Fibroblast of mammary gland (primary cell): ENCODE measurements at regions not wholly inside any gene's neighbourhood (a gene's known extent, or its start where the extent isn't known, plus 50 kb on each side); places are given as distances from the start of the nearest gene placed in this dataset.

Experiments
- DNase-seq: peaks from one replicate; pipeline ENCODE4 v3.0.0-alpha.2; 2010; ENCODE audit warnings: low read depth
- H3K4me3 ChIP-seq: 2 replicates; pipeline ENCODE4 v1.5.1; 2011; ENCODE audit warnings: low read depth, mild to moderate bottlenecking, low read length, moderate library complexity; ENCODE audit not compliant: control insufficient read depth
- TF ChIP-seq, protein P1 (sequence below): conservative IDR thresholded peaks from 2 replicates; pipeline ENCODE4 v1.5.1; 2011; ENCODE audit warnings: low read depth, low read length, inconsistent platforms; ENCODE audit not compliant: control insufficient read depth, insufficient read depth

DNA sequence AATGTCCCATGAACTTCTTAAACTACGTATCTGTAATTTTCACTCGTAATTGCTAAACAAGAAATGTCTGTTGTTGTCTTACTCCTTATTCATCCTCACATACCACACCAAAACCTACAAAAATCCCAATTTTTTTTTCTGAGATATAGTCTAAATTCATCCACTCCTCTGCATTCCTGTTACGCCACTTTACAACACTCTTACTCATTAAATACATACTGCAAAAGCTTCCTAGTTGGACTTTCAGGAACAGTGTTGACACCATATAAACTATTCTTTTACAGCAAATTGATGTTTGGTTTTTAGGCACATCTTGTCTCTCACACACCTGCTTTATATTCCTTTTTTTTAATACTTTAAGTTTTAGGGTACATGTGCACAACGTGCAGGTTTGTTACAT lies 934.9 kb upstream of the CADM2 start:
- TF ChIP-seq, protein P1, sequence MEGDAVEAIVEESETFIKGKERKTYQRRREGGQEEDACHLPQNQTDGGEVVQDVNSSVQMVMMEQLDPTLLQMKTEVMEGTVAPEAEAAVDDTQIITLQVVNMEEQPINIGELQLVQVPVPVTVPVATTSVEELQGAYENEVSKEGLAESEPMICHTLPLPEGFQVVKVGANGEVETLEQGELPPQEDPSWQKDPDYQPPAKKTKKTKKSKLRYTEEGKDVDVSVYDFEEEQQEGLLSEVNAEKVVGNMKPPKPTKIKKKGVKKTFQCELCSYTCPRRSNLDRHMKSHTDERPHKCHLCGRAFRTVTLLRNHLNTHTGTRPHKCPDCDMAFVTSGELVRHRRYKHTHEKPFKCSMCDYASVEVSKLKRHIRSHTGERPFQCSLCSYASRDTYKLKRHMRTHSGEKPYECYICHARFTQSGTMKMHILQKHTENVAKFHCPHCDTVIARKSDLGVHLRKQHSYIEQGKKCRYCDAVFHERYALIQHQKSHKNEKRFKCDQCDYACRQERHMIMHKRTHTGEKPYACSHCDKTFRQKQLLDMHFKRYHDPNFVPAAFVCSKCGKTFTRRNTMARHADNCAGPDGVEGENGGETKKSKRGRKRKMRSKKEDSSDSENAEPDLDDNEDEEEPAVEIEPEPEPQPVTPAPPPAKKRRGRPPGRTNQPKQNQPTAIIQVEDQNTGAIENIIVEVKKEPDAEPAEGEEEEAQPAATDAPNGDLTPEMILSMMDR = no peak
- no peak overlapping the region for H3K4me3 ChIP-seq
- DNase-seq = no peak

DNA sequence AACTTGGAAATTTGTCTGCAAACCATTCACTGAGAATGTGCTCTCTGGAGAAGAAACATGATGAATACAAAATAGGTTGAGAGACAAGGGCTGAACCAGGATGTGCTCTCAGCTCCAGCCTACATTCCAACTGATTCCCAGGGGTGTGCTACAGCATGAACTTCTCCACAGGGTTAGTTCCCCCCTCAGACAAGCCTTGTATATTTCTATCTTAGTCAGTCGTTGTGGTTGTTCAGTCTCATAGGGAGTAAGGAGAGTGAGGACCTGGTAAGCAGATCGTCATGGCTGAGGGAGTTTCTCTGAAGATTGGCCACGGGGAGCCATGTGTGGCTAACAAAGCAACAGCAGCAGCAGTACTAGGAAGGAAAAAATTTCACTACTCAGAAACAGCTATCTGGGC lies 919.7 kb upstream of the CADM2 start:
- no peak overlapping the region for H3K4me3 ChIP-seq
- TF ChIP-seq, protein P1 = no peak
- DNase-seq = no peak

- no peak for DNase-seq
- TF ChIP-seq, protein P1 = no peak
- no peak overlapping the region for H3K4me3 ChIP-seq
These were observed 916.2 kb upstream of the CADM2 start for GRCh38 chr3:84042399-84043106.

GRCh38 chr3:84066915-84067314 lies 891.9 kb upstream of the CADM2 start:
- H3K4me3 ChIP-seq = no peak overlapping the region
- TF ChIP-seq, protein P1 = no peak
- no peak for DNase-seq

GRCh38 chr3:84073664-84074063 lies 885.1 kb upstream of the CADM2 start:
- H3K4me3 ChIP-seq = no peak overlapping the region
- no peak for DNase-seq
- TF ChIP-seq, protein P1 = no peak

GRCh38 chr3:84074767-84075166 lies 884.0 kb upstream of the CADM2 start:
- no peak overlapping the region for H3K4me3 ChIP-seq
- TF ChIP-seq, protein P1 = no peak
- DNase-seq = no peak
